ENCODE measurements at regions not wholly inside any gene's neighbourhood (a gene's known extent, or its start where the extent isn't known, plus 50 kb on each side); places are given as distances from the start of the nearest gene placed in this dataset.

DNA sequence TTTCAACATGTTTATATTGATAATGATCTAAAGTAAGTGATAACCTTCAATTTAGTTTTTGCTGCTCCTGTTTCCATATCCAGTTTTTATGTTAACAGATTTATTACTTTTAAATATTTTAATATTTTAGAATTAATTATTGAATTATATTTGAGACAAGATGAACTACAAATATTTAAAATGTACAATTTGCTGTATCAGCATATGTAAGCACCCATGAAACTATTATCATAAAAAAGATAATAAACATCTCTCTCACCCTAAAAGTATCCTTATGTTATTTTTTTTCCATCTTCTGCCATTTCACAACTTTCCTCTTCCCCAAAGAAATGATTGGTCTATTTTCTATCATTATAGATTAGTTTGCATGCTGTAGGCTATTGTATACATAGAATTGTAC lies 1426.6 kb upstream of the PRR20A start:
- no peak for DNase-seq (ENCODE audit: low spot score)
- no peak overlapping the region for H3K27ac ChIP-seq
- TF ChIP-seq, protein P1, sequence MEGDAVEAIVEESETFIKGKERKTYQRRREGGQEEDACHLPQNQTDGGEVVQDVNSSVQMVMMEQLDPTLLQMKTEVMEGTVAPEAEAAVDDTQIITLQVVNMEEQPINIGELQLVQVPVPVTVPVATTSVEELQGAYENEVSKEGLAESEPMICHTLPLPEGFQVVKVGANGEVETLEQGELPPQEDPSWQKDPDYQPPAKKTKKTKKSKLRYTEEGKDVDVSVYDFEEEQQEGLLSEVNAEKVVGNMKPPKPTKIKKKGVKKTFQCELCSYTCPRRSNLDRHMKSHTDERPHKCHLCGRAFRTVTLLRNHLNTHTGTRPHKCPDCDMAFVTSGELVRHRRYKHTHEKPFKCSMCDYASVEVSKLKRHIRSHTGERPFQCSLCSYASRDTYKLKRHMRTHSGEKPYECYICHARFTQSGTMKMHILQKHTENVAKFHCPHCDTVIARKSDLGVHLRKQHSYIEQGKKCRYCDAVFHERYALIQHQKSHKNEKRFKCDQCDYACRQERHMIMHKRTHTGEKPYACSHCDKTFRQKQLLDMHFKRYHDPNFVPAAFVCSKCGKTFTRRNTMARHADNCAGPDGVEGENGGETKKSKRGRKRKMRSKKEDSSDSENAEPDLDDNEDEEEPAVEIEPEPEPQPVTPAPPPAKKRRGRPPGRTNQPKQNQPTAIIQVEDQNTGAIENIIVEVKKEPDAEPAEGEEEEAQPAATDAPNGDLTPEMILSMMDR (conservative IDR thresholded peaks at IDR 0.05; ENCODE audit: low read depth), result no peak
- ChIA-PET POLR2A (ENCODE audit: low non-redundant PET) (no interaction called here), CTCF (interaction anchor here (0.6 kb wide), 1 partner anchor 16 kb away, joined by 3 read pairs; no protein-coding TSS in a partner anchor)

DNA sequence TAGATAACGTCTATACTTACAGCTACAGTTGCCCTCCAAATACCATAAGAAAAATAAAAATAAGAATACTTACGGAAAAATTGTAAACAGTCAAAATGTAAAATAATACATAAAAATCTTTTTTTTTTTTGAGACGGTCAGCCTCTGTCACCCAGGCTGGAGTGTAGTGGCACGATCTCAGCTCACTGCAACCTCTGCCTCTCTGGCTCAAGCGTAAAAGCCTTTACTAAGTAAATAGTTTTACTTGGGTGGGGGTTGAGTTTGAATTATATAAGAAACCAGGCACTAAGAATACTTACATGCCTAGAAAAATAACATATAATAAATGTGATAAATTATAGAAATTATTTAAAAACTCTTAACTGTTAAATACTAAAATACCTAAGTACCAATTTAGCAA lies 1413.0 kb upstream of the PRR20A start:
- TF ChIP-seq, protein P1 (conservative IDR thresholded peaks at IDR 0.05; ENCODE audit: low read depth), result no peak
- no peak for DNase-seq (ENCODE audit: low spot score)
- CTCF ChIA-PET, result no interaction called here
- POLR2A ChIA-PET (ENCODE audit: low non-redundant PET), result no interaction called here
- no peak overlapping the region for H3K27ac ChIP-seq

DNA sequence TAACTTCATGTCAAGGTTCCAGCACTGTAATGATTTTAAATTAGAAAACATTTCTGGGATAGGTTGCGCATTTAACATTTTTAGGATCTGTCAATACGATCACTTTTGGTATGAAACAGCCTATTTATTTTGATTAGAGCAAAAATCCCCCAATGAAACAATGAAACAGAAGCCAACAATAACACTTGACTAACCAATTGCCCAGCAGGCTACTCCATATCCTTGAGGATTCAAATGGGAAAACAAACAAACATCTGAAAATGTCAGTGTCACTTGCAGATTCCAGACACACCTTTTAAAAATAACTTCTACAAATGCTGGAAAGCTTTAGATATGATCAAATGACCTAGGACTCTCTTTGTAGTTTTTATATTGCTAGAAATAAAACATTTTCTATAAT lies 1412.5 kb upstream of the PRR20A start:
- POLR2A ChIA-PET (ENCODE audit: low non-redundant PET), result no interaction called here
- TF ChIP-seq, protein P1 (conservative IDR thresholded peaks at IDR 0.05; ENCODE audit: low read depth), result no peak
- H3K27ac ChIP-seq, result no peak overlapping the region
- no peak for DNase-seq (ENCODE audit: low spot score)
- CTCF ChIA-PET, result no interaction called here

DNA sequence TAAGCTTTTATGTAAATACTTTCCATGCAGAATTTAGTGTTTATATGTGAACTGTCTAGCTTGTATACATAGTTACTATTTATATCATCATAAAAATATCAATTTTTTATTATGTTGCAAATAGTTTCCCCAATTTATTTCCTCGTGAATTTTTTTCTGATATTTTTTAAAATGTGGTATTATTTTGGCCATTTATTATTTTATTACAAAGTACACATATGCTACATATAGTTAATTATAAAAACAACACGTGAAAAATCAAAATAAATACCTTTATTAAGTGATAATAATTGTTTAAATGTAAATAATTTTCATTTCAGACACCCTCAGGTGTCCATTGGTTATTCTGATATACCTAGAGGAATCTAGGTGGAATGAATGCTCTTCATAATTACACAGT lies 1394.9 kb upstream of the PRR20A start:
- DNase-seq (ENCODE audit: low spot score), result no peak
- ChIA-PET POLR2A (ENCODE audit: low non-redundant PET) (no interaction called here), CTCF (no interaction called here)
- H3K27ac ChIP-seq, result no peak overlapping the region
- TF ChIP-seq, protein P1 (conservative IDR thresholded peaks at IDR 0.05; ENCODE audit: low read depth), result no peak

DNA sequence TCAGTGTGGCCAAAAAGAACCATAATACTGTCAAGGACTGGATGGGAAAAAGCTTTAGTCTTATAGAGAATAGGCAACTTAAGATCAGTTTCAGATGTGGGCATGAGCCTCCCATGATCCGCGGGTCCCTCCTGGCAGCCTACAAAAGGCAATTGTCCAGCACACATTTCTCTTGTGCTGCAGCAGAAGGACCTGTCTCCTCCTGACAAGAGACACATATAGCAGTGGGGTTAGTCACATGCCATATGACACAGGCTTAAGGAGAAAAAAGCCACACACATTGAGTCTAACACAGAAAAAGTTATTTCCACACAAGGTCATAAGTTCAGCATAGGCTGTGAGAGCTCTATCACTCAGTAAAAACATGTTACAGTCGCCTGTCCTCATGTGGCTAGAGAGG lies 1378.7 kb upstream of the PRR20A start:
- H3K27ac ChIP-seq, result no peak overlapping the region
- TF ChIP-seq, protein P1 (conservative IDR thresholded peaks at IDR 0.05; ENCODE audit: low read depth), result no peak
- no peak for DNase-seq (ENCODE audit: low spot score)
- CTCF ChIA-PET, result no interaction called here
- POLR2A ChIA-PET (ENCODE audit: low non-redundant PET), result no interaction called here

DNA sequence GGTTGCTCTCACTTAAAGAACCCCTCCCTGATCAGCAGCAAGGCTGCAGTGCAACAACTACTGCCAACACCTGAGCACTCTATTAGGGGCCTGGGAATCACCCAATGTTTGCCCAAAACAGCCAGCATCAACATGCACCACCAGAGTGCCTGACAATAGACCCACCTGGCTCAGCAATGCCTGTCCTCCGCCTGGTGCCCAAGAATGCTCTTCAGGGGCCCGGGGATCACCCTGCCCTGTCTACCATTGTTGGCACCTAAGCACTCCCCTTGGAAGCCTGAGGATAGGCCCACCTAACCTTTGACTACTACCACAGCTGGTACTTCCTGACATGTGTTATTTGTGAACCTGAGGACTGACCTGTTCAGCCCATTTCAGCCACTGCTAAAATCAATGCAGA lies 1363.1 kb upstream of the PRR20A start:
- DNase-seq (ENCODE audit: low spot score), result no peak
- no peak overlapping the region for H3K27ac ChIP-seq
- TF ChIP-seq, protein P1 (conservative IDR thresholded peaks at IDR 0.05; ENCODE audit: low read depth), result no peak
- POLR2A ChIA-PET (ENCODE audit: low non-redundant PET), result no interaction called here
- CTCF ChIA-PET, result no interaction called here

DNA sequence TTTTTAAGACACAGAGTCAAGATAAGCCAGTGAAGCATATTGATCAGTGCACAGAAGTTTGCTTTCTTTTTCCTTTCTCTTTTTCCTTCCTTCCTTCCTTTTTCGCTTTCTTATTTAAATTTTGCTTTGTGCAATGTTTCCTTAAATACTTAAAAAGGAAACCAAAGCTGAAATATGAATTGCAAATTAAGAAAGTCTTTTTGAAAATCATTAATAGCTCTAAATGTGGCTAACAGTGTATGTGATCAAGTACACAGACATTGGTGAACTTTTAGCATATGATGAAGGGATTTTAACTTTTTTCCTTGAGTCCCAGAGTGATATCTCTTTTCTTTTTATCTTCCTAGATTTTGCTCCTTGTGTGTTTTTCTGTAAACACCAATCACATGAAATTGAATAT lies 1356.9 kb upstream of the PRR20A start:
- ChIA-PET CTCF (interaction anchor here (0.6 kb wide), 1 partner anchor 15 kb away, joined by 4 read pairs; no protein-coding TSS in a partner anchor), POLR2A (ENCODE audit: low non-redundant PET) (no interaction called here)
- TF ChIP-seq, protein P1 (conservative IDR thresholded peaks at IDR 0.05; ENCODE audit: low read depth), result no peak
- H3K27ac ChIP-seq, result no peak overlapping the region
- no peak for DNase-seq (ENCODE audit: low spot score)

Measured in RWPE1 (cell line).